ENCODE measurements at regions not wholly inside any gene's neighbourhood (a gene's known extent, or its start where the extent isn't known, plus 50 kb on each side); places are given as distances from the start of the nearest gene placed in this dataset.

DNA sequence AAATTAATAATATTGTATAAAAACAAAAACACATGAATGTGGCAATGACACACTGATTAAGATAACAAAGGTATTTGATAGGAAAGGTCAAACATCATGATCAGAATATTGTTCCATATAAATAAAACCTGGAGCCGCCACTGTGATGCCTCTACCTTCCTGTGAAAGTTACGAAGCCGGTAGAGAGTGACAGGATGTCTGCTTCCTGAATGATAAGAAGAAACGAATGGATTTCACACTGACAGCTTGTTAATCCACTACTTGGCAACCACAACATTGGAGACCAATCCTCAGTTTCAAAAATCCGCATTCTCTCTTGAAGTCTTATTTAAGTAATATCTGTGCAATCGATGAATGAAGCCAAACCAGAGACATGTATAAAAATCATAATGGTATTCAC is 315.1 kb downstream of the HDGFL1 start:
- DNase-seq (ENCODE audit: low spot score), result no peak

DNA sequence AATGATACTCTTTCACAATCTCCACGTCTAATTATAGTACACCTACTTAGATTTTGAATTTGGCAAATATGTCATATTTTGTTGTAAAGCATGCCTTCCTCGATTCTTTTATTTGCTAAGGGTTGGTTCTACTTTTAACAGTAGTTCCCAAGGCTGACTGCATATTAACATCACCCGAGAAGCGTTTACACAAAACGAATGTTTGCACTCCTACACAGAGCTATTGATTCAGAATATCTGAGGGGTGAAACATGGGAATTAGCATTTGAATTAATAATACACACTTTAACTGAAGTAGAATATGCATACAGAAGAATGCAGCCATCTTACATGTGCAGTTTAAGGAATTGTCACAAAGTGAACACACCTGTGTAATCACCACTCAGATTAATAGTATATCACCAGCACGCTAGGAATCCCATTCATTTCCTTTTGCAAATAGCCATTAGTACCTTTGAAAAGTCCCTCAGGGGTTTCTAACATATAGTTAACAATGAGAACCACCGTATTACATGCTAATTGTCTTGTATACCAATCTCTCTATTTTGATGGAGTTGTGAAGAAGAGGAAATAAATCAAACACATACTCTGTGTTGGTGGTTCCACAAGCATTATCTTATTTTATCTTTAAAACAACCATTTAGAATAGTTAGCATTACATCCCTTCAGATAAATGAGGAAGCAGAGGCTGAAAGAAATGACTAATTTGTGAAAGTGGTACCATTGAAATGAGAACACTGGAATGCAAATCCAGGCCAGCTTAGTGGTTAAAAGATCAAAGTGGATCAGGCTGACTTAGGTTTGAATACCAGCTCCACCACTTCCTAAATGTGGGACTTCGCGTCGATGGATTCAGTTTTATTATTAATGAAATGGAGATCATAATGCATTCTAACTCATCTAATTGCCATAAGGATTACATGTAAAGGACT is 317.6 kb downstream of the HDGFL1 start:
- no peak for DNase-seq (ENCODE audit: low spot score)

DNA sequence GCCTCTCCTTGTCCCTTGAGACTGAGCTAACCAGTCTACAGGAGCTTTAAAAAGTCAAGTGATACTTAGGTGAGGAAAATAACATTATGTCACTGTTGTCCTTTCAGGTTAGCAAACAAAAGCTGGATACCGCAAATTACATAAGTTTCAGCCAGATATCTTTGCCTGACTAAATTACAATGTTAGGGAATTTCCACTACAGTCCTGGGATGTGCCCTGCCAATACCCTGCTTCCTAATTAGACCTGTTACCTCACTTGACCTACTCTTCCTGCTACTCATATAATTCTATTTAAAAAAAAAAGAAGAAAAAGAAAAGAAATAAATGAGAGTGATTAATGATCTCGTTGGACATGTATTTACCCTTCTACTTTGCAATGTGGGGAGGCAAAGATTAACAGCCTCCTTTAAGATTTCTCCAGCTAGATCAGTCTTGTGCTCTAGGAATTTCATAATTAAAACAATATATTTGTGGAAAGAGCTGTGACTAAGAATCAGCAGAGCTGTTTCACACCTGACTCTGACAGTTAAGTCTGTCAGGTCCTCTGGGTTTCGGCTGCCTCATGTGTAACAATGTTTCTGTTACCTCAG is 318.9 kb downstream of the HDGFL1 start:
- DNase-seq (ENCODE audit: low spot score), result peak; percentile 17

DNA sequence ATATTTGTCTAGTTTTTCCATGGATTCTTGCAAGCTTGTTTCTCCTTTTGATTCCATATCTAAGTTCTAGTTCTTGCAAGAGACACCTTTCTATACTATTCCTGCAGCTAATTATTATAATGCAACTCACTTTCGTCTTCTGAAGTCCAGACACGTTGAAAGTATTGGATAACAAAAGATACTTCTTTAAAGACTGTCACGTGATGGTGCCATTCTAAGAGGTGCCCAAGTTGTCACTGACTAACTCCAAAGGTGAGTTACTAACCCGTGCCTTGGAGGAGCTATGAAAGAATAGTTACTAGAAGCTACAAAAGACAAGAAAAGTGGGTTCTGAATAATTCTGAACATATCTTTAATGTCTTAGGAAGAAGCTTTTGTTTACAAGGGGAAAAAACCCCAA is 322.6 kb downstream of the HDGFL1 start:
- no peak for DNase-seq (ENCODE audit: low spot score)

GRCh38 chr6:22892452-22892851 is 323.1 kb downstream of the HDGFL1 start:
- no peak for DNase-seq (ENCODE audit: low spot score)

- DNase-seq (ENCODE audit: low spot score), result no peak
Observed at GRCh38 chr6:22896696-22897095, 327.3 kb downstream of the HDGFL1 start.

DNA sequence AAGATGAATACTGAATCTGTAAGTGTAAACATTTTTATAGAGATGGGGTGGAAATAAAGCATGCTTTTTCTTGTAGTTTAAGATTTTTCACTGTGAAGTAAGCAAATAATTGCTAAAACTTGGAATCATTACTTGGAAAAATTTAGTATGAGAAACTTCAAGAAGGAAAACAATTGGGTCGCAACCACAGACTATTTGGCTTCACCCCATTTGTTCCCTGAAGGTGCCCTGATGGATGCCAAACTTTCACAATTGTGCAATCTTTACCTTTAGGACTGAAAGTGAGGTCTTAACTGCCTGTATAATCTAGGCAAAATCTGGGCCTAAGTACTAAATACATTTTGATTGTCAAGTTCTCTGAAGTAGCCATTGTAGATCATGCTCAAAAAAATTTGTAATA is 330.1 kb downstream of the HDGFL1 start:
- no peak for DNase-seq (ENCODE audit: low spot score)

DNA sequence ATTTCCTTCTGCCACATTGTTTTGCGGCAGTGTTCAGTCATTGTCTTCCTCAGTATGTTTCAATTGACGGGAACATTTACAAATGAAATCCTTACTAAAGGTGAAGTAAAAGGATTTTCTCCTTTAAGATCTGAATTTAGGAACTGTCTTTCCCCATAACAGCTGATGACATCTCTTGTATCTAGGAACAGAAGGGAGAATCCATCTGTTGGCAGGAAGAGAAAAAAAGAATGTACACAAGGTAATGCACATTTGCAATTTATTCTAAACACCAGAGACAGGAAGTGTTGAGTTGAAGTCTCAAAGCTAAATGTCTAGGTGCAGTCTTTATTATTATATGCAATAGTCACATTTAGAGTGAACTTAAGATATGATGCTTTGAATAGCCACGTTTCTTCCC is 334.5 kb downstream of the HDGFL1 start:
- DNase-seq (ENCODE audit: low spot score), result no peak

DNA sequence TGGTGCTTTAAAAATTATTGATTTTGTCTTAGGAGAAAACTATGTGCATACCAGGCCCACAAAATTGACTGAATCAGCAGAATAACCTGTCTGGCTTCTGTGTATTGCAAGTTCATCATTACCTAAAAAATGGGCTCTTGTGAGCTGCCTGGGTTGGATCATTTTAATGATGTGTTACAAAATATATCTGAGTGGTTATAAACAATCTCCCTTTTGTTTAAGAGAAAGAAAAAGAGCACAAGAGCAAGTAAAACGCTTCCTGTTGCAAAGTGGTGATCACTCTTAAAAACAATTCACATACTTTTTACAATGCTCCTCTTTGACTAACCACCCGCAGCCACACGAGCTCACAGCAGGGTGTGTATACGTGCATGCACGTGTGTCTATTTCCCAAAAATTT is 335.1 kb downstream of the HDGFL1 start:
- no peak for DNase-seq (ENCODE audit: low spot score)

- peak; percentile 23 for DNase-seq (ENCODE audit: low spot score)
Observed at GRCh38 chr6:22906091-22906549, 336.8 kb downstream of the HDGFL1 start.

- no peak for DNase-seq (ENCODE audit: low spot score)
Observed at GRCh38 chr6:22907085-22907484, 337.7 kb downstream of the HDGFL1 start.

DNA sequence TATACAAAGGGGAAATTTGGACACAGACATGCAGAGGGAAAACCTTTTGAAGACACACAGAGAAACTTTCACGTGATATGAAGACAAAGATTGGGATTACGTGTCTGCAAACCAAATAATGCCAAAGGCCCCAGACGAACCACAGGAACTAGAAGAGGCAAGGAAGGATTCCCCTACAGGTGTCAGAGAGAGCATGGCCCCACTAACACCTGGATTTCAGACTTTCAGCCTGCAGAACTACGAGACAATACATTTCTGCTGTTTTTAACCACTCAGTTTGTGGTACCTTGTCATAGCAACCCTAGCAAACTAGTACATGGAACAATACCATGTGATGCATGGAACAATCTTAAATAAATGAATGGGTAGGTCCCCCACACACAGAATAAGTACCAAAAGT is 341.0 kb downstream of the HDGFL1 start:
- no peak for DNase-seq (ENCODE audit: low spot score)

DNA sequence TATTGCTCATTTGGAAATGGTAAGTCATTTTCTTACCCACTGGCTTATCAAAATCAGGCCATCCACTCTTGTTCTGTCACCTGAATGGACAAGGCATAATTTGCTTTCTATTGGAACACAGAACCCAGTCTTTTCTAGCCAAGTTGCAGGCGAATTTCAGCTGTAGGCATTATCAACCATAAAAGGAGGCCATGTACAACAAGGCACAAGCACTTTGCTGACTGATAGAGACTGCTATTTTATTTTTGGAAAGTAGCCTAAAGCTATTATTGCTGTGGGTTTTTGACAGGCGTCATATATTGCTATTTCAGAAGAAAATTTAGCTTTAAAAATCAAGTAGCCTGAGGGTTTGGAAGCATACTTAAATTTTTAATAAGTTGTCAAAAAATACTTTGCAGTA is 344.2 kb downstream of the HDGFL1 start:
- DNase-seq (ENCODE audit: low spot score), result no peak

DNA sequence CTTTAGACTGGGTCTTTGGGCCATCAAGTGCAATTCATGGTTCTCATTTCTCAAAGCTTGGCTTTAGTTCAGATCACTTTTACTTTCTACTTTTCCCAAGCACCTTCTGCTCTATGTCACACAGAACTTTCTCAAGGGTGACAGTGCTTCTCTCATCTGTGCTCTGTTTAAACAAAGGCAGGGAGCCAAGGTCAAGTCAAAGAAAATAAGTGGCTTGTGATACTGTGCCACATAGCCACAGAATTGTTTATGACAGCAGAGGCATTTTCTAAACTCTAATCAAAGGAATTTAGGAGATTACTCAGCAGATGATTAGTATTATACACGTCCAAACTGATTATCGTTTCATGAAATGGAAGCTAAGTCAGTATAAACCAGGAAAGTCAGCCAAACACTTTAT is 348.0 kb downstream of the HDGFL1 start:
- no peak for DNase-seq (ENCODE audit: low spot score)

- no peak for DNase-seq (ENCODE audit: low spot score)
Observed at GRCh38 chr6:22921828-22922227, 352.5 kb downstream of the HDGFL1 start.

GRCh38 chr6:22925304-22925835 is 356.0 kb downstream of the HDGFL1 start:
- no peak for DNase-seq (ENCODE audit: low spot score)

GRCh38 chr6:22925920-22926789 is 356.8 kb downstream of the HDGFL1 start:
- DNase-seq (ENCODE audit: low spot score), result no peak

DNA sequence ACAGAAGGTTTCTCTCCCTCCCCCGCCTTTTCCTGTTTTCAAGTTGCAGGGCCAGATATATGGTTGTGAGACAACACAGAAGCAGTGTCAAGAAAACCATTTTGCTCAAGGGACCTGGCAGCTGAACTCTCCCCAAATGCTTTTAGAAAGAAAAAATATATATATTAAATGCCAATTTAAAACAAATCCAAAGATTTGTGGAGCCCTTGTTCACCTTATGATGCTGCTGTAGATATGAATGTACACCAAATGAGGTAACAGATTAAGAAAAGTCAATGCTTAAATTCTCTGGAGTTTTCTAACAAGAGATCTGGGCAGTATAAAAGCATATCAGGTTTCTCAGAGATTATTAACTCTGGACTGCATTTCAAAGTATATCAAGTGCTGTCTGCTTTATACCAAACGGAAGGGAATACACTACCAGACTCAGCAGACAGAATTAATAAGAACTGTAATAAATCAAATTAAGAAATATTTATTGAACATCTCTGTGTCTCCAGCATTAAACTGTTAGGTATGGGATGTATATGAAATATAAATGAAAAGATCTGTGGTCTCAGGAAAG is 357.5 kb downstream of the HDGFL1 start:
- no peak for DNase-seq (ENCODE audit: low spot score)

GRCh38 chr6:22928775-22929174 is 359.4 kb downstream of the HDGFL1 start:
- no peak for DNase-seq (ENCODE audit: low spot score)

- no peak for DNase-seq (ENCODE audit: low spot score)
Observed at GRCh38 chr6:22929311-22929985, 360.1 kb downstream of the HDGFL1 start.

- no peak for DNase-seq (ENCODE audit: low spot score)
Observed at GRCh38 chr6:22940581-22941290, 371.4 kb downstream of the HDGFL1 start.
